Central memory CD8-positive, alpha-beta T cell (primary cell): ENCODE measurements at regions not wholly inside any gene's neighbourhood (a gene's known extent, or its start where the extent isn't known, plus 50 kb on each side); places are given as distances from the start of the nearest gene placed in this dataset.
"Not testable (repeated sequence)": the region's sequence is repeated elsewhere in the genome, so short reads cannot be mapped to it uniquely, and the experiment has no call there.

ENCODE experiments used
- ATAC-seq: fragments of 150-1000 bp; cut with Tn5 transposase; replicated peaks from 2 replicates; pipeline ENCODE4 v1.10.0; 2022; ENCODE audit warnings: mild to moderate bottlenecking, moderate FRiP score, moderate number of reproducible peaks; ENCODE audit not compliant: poor library complexity, severe bottlenecking; ENCODE audit errors: extremely low read depth
- DNase-seq, 2 donors: peaks; one replicate each; pipeline ENCODE4 v3.0.0; 2021; ENCODE audit warnings: low spot score in 2 of 2
- H3K27ac Mint-ChIP-seq: one replicate; pipeline ENCODE4 v1.8.0; 2022; ENCODE audit warnings: low read depth, mild to moderate bottlenecking, moderate library complexity, mixed read lengths
- H3K27me3 Mint-ChIP-seq: one replicate; pipeline ENCODE4 v1.8.0; 2022; ENCODE audit warnings: mixed read lengths
- H3K36me3 Mint-ChIP-seq: one replicate; pipeline ENCODE4 v1.8.0; 2022; ENCODE audit warnings: mild to moderate bottlenecking, moderate library complexity, mixed read lengths; ENCODE audit not compliant: insufficient read depth
- H3K4me1 Mint-ChIP-seq: one replicate; pipeline ENCODE4 v1.8.0; 2022; ENCODE audit warnings: mixed read lengths
- H3K4me3 Mint-ChIP-seq: one replicate; pipeline ENCODE4 v1.8.0; 2022; ENCODE audit warnings: mild to moderate bottlenecking, moderate library complexity, mixed read lengths
- H3K9me3 Mint-ChIP-seq: one replicate; pipeline ENCODE4 v1.8.0; 2022; ENCODE audit warnings: mixed read lengths

- DNase-seq = no peak
- ATAC-seq = no peak
- Mint-ChIP-seq H3K27ac (no peak overlapping the region), H3K4me3 (no peak overlapping the region), H3K36me3 (no peaks in the 10 kb centered on the region), H3K27me3 (no peaks in the 10 kb centered on the region), H3K9me3 (no peaks in the 10 kb centered on the region), H3K4me1 (no peaks in the 10 kb centered on the region)
Observed at GRCh38 chr22:23397008-23397612, 183.0 kb downstream of the IGLL1 start.

- Mint-ChIP-seq H3K4me1 (no peaks in the 10 kb centered on the region), H3K36me3 (no peaks in the 10 kb centered on the region), H3K9me3 (no peaks in the 10 kb centered on the region), H3K27ac (no peak overlapping the region), H3K27me3 (no peaks in the 10 kb centered on the region), H3K4me3 (no peak overlapping the region)
- ATAC-seq = no peak
- no peak for DNase-seq
Observed at GRCh38 chr22:23396362-23397007, 183.6 kb downstream of the IGLL1 start.

DNA sequence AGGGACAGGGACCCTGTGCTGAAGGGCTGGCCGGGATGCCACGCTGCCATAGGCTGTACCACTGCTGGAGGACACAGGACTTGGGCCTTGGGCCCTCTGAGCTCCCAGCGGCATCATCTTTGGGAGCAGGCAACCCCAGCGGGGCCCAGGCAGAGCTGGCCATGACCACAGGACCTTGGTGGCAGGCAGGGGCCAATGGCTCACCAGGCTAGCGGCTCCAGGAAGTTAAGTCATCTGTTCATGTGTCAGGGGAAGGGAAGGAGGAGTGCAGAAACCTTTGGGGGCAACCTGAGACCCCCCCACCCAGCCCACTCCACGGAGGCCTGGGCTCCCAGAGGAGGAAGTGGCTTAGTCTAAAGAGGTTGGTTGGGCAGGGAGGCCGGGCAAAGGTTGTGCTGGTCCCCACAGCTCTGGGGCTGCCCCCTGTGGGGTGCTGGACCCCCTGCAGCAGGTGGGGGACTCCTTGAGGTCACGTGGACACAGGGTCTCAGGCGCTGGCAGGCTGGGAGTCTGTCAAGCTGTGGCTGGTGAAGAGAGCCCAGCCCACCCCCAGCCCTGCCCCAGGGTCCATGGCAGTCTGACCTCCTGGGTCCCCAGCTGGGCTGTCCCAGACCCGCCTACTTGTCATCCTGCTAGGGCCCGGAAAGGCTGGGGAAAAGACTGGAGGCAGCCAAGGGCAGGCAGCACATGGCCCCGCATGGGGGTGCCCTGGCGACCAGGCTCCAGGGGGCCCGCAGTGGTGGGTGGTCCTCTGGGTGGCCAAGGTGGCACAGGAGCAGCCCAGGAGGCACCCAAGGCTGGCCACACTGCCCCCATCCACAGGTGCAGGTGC is 184.3 kb downstream of the IGLL1 start:
- Mint-ChIP-seq H3K27me3 (no peaks in the 10 kb centered on the region), H3K27ac (no peak overlapping the region), H3K4me3 (no peak overlapping the region), H3K9me3 (no peaks in the 10 kb centered on the region), H3K36me3 (no peaks in the 10 kb centered on the region), H3K4me1 (no peaks in the 10 kb centered on the region)
- no peak for ATAC-seq
- no peak for DNase-seq

GRCh38 chr22:23394525-23395326 is 185.4 kb downstream of the IGLL1 start:
- Mint-ChIP-seq H3K4me1 (no peaks in the 10 kb centered on the region), H3K9me3 (no peaks in the 10 kb centered on the region), H3K27me3 (no peaks in the 10 kb centered on the region), H3K36me3 (no peaks in the 10 kb centered on the region), H3K27ac (no peak overlapping the region), H3K4me3 (no peak overlapping the region)
- no peak for ATAC-seq
- DNase-seq = no peak

DNA sequence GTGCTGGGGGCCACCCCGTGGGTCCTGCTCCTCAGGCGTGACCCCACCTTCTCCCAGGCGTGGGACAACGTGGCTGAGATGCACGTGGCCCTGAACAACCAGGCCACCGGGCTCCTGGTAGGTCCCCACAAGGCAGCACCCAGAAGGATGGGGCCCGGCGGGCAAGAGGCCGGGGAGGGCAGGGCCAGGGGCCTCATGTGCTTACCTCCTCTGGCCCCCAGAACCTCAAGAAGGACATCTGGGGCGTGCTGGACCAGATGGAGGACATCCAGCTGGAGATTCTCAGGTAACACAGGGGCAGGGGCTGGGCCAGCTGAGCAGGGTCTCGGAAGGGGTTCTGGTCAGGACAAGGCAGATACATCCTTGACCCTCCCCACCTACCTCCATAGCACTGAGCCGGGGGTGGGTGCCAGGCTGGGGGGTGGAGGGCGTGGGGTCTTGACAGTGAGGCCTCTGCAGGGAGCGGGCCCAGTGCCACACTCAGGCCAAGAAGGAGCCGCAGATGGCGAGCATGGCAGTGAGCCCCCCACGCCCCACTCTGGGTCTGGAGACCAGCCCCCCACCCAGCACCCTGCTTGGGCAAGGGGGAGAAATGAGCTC is 186.3 kb downstream of the IGLL1 start:
- Mint-ChIP-seq H3K9me3 (no peaks in the 10 kb centered on the region), H3K27ac (no peak overlapping the region), H3K36me3 (no peaks in the 10 kb centered on the region), H3K4me1 (no peaks in the 10 kb centered on the region), H3K27me3 (no peaks in the 10 kb centered on the region), H3K4me3 (no peak overlapping the region)
- ATAC-seq (no peak), DNase-seq (no peak)

- H3K27ac Mint-ChIP-seq, H3K9me3 Mint-ChIP-seq, H3K27me3 Mint-ChIP-seq, H3K4me3 Mint-ChIP-seq, DNase-seq, ATAC-seq, H3K36me3 Mint-ChIP-seq, H3K4me1 Mint-ChIP-seq: not testable (repeated sequence)
Observed at GRCh38 chr22:23393199-23393598, 186.9 kb downstream of the IGLL1 start.

- H3K9me3 Mint-ChIP-seq = no peaks in the 10 kb centered on the region
- H3K36me3 Mint-ChIP-seq = no peaks in the 10 kb centered on the region
- H3K4me1 Mint-ChIP-seq = no peaks in the 10 kb centered on the region
- DNase-seq (no peak), ATAC-seq (no peak)
- no peak overlapping the region for H3K27ac Mint-ChIP-seq
- no peak overlapping the region for H3K4me3 Mint-ChIP-seq
- H3K27me3 Mint-ChIP-seq = no peaks in the 10 kb centered on the region
Observed at GRCh38 chr22:23392420-23393121, 187.5 kb downstream of the IGLL1 start.

GRCh38 chr22:23391022-23391421 is 189.1 kb downstream of the IGLL1 start:
- H3K27ac Mint-ChIP-seq = no peak overlapping the region
- ATAC-seq (no peak), DNase-seq (no peak)
- H3K9me3 Mint-ChIP-seq = no peaks in the 10 kb centered on the region
- no peaks in the 10 kb centered on the region for H3K36me3 Mint-ChIP-seq
- H3K4me3 Mint-ChIP-seq = no peak overlapping the region
- peaks cover 2% of the 10 kb centered on the region for H3K27me3 Mint-ChIP-seq
- no peaks in the 10 kb centered on the region for H3K4me1 Mint-ChIP-seq

DNA sequence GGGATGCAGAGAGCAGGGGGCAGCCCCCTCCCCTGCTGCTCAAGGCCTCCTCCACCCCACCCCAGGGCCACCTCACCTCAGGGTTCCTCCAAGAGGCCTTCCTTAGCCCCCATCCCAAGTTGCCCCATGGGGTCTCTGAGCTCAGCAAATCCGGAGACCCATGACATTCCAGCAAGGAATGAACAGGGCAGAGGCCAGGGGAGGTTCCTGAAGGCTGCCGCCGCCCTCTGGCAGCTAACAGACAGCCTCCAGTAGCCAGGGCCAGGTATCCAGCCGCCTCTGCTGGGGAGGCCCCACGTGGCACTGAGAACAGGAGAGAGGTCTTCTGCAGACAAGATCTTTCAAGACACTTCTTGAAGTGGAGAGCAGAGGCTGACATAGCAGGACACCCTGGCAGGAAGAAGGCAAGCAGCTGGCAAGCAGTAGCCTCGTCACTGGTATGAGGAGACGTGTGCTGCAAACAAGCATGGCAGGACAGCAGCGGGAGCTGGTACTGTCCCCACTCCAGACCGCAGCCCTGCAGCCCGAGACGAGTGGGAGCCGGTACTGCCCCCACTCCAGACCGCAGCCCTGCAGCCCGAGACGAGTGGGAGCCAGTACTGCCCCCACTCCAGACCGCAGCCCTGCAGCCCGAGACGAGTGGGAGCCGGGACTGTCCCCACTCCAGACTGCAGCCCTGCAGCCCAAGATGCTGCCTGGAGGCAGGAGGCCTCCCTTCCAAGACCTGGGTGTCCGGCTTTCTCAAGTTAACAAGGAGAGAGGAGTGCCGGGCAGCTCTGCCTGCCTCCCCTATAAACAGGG is 190.6 kb downstream of the IGLL1 start:
- Mint-ChIP-seq H3K4me3 (no peak overlapping the region), H3K27me3 (peaks cover 9% of the 10 kb centered on the region), H3K36me3 (no peaks in the 10 kb centered on the region), H3K9me3 (no peaks in the 10 kb centered on the region), H3K4me1 (no peaks in the 10 kb centered on the region), H3K27ac (no peak overlapping the region)
- ATAC-seq (no peak), DNase-seq (no peak)

DNA sequence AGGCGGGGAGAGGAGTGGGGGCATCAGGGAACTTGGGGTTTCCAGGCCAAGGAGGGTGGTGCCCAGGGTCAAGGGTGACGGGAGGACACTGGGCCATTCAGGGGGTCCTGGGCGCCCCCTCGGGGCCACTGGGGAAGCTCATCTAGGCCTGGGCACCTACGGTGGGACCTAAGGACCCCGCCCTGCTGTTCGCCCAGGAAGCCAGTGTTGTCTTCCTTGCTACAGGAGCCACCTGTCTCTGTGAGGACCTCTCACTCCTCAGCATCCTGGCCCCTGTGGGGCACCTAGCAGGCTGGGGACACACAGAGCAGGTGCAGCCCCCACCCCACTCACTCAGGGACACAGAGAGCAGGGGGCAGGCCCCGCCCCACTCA is 191.6 kb downstream of the IGLL1 start:
- no peak overlapping the region for H3K4me3 Mint-ChIP-seq

DNA sequence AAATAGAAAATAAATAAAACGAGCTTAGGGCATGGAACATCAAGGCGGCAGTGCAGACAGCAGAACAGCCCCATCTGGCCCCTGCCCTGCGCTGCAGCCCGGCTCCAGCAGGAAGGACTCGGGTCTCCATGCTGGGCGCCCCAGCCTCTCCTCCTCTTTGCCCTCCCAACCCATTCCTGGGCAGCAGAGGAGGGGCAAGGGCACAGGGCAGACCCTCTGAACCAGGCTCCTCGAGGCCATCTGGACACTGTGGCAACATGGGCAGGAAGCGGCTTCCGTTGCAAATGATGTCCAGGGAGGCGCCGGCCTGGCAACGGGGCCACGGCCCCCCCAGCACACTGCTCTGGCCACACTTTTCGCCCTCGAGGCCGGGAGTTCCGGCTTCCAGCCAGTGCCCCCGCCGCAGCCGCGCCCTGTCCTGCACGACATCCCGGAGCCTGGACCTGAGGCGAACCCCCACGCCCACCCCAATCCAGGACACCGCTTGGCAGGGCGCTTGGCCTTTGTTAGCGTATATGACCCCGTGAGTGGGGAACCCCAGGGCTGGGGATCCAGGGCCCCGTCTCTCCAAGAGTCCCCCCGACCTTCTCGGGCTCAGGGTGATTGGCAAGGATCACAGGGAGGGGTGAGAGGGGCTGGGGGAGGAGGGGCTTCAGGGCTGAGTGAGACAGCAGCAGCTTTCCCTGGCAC is 192.1 kb downstream of the IGLL1 start:
- Mint-ChIP-seq H3K4me1 (no peaks in the 10 kb centered on the region), H3K27ac (no peak overlapping the region), H3K27me3 (peaks cover 9% of the 10 kb centered on the region), H3K36me3 (no peaks in the 10 kb centered on the region), H3K9me3 (no peaks in the 10 kb centered on the region), H3K4me3 (no peak overlapping the region)
- DNase-seq = no peak
- ATAC-seq = no peak

More for the DNA sequence above, 191.6 kb downstream of the IGLL1 start:
- DNase-seq = no peak
- Mint-ChIP-seq H3K27ac (no peak overlapping the region), H3K9me3 (no peaks in the 10 kb centered on the region), H3K27me3 (peaks cover 9% of the 10 kb centered on the region), H3K4me1 (no peaks in the 10 kb centered on the region), H3K36me3 (no peaks in the 10 kb centered on the region)
- ATAC-seq = no peak
